H1 (cell line): ENCODE measurements at regions not wholly inside any gene's neighbourhood (a gene's known extent, or its start where the extent isn't known, plus 50 kb on each side); places are given as distances from the start of the nearest gene placed in this dataset.

ENCODE experiments used
- EP300 ChIP-seq, 2 experiments: IDR thresholded peaks; 1 replicate in 1 of 2; 2 replicates in 1 of 2; pipeline ENCODE4 v1.6.1; 2011 to 2012; ENCODE audit warnings: low read depth in 2 of 2, low read length in 2 of 2, mild to moderate bottlenecking in 2 of 2, borderline replicate concordance in 1 of 2, inconsistent platforms in 1 of 2, moderate library complexity in 1 of 2
- HDAC2 ChIP-seq, 2 experiments: fragments of 300-600 bp in 1 of 2; sonication (generic) in 1 of 2; IDR thresholded peaks; 2 replicates each; pipeline ENCODE4 v1.6.1; 2011 to 2012; ENCODE audit warnings: low read depth in 2 of 2, low read length in 2 of 2, mild to moderate bottlenecking in 2 of 2, moderate library complexity in 2 of 2, borderline replicate concordance in 1 of 2, inconsistent platforms in 1 of 2
- HDAC6 ChIP-seq: IDR thresholded peaks from one replicate; pipeline ENCODE4 v1.7.1; 2012; ENCODE audit warnings: low read depth, mild to moderate bottlenecking, inconsistent platforms, low read length, moderate library complexity
- JUN ChIP-seq: IDR thresholded peaks from 2 replicates; pipeline ENCODE4 v1.6.1; 2011; ENCODE audit warnings: low read depth, mild to moderate bottlenecking, improper control_type of control experiment, low read length
- KDM4A ChIP-seq: IDR thresholded peaks from one replicate; pipeline ENCODE4 v1.7.1; 2012; ENCODE audit warnings: low read depth, mild to moderate bottlenecking, moderate library complexity, low read length, inconsistent platforms; ENCODE audit not compliant: severe bottlenecking
- NRF1 ChIP-seq: IDR thresholded peaks from 2 replicates; pipeline ENCODE4 v1.6.1; 2011; ENCODE audit warnings: mild to moderate bottlenecking, low read depth, low read length, improper control_type of control experiment
- PHF8 ChIP-seq: fragments of 200-600 bp; sonication (generic); conservative IDR thresholded peaks from 2 replicates; pipeline ENCODE4 v1.7.1; 2012; ENCODE audit warnings: low read depth, mild to moderate bottlenecking, inconsistent platforms, low read length, moderate library complexity
- SIN3A ChIP-seq, 2 experiments: IDR thresholded peaks in 1 of 2; conservative IDR thresholded peaks in 1 of 2; 2 replicates each; pipeline ENCODE4 v1.6.1; 2011 to 2012; ENCODE audit warnings: low read length in 2 of 2, improper control_type of control experiment in 1 of 2, low read depth in 1 of 2, mild to moderate bottlenecking in 1 of 2
- SIRT6 ChIP-seq: IDR thresholded peaks from one replicate; pipeline ENCODE4 v1.7.1; 2012; ENCODE audit warnings: low read length, inconsistent platforms
- SUZ12 ChIP-seq: fragments of 200-600 bp; sonication (generic); IDR thresholded peaks from 2 replicates; pipeline ENCODE4 v1.6.1; 2012; ENCODE audit warnings: mild to moderate bottlenecking, inconsistent platforms, low read length, moderate library complexity, mixed read lengths
- YY1 ChIP-seq: IDR thresholded peaks from 2 replicates; pipeline ENCODE4 v1.6.1; 2011; ENCODE audit warnings: low read depth, mild to moderate bottlenecking, low read length
- TF ChIP-seq, protein P1 (sequence below): fragments of 300-600 bp; sonication (generic); IDR thresholded peaks from 2 replicates; pipeline ENCODE4 v1.7.1; 2012; ENCODE audit warnings: low read length, moderate library complexity, mild to moderate bottlenecking, inconsistent platforms; ENCODE audit not compliant: insufficient replicate concordance

DNA sequence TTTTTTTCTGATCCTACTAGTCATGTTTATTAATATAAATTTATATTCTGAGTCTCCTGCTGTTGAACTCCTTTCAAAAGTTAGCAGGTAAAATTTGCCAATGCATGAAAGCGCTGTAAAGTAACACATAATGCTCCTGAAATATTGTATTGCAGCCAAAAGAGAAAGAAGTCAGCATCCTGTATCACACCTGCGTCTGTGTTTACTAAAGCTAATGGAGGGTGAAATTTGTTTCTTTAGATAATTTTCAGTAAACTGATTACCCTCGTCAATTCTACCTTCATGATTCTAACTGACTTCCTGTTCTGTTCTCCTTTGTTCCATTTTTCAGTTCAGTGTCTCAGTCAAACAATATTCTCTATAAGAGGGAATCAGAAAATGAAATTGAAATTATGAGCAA, 415.4 kb downstream of the CDH9 start (continued):
- TF ChIP-seq, protein P1, sequence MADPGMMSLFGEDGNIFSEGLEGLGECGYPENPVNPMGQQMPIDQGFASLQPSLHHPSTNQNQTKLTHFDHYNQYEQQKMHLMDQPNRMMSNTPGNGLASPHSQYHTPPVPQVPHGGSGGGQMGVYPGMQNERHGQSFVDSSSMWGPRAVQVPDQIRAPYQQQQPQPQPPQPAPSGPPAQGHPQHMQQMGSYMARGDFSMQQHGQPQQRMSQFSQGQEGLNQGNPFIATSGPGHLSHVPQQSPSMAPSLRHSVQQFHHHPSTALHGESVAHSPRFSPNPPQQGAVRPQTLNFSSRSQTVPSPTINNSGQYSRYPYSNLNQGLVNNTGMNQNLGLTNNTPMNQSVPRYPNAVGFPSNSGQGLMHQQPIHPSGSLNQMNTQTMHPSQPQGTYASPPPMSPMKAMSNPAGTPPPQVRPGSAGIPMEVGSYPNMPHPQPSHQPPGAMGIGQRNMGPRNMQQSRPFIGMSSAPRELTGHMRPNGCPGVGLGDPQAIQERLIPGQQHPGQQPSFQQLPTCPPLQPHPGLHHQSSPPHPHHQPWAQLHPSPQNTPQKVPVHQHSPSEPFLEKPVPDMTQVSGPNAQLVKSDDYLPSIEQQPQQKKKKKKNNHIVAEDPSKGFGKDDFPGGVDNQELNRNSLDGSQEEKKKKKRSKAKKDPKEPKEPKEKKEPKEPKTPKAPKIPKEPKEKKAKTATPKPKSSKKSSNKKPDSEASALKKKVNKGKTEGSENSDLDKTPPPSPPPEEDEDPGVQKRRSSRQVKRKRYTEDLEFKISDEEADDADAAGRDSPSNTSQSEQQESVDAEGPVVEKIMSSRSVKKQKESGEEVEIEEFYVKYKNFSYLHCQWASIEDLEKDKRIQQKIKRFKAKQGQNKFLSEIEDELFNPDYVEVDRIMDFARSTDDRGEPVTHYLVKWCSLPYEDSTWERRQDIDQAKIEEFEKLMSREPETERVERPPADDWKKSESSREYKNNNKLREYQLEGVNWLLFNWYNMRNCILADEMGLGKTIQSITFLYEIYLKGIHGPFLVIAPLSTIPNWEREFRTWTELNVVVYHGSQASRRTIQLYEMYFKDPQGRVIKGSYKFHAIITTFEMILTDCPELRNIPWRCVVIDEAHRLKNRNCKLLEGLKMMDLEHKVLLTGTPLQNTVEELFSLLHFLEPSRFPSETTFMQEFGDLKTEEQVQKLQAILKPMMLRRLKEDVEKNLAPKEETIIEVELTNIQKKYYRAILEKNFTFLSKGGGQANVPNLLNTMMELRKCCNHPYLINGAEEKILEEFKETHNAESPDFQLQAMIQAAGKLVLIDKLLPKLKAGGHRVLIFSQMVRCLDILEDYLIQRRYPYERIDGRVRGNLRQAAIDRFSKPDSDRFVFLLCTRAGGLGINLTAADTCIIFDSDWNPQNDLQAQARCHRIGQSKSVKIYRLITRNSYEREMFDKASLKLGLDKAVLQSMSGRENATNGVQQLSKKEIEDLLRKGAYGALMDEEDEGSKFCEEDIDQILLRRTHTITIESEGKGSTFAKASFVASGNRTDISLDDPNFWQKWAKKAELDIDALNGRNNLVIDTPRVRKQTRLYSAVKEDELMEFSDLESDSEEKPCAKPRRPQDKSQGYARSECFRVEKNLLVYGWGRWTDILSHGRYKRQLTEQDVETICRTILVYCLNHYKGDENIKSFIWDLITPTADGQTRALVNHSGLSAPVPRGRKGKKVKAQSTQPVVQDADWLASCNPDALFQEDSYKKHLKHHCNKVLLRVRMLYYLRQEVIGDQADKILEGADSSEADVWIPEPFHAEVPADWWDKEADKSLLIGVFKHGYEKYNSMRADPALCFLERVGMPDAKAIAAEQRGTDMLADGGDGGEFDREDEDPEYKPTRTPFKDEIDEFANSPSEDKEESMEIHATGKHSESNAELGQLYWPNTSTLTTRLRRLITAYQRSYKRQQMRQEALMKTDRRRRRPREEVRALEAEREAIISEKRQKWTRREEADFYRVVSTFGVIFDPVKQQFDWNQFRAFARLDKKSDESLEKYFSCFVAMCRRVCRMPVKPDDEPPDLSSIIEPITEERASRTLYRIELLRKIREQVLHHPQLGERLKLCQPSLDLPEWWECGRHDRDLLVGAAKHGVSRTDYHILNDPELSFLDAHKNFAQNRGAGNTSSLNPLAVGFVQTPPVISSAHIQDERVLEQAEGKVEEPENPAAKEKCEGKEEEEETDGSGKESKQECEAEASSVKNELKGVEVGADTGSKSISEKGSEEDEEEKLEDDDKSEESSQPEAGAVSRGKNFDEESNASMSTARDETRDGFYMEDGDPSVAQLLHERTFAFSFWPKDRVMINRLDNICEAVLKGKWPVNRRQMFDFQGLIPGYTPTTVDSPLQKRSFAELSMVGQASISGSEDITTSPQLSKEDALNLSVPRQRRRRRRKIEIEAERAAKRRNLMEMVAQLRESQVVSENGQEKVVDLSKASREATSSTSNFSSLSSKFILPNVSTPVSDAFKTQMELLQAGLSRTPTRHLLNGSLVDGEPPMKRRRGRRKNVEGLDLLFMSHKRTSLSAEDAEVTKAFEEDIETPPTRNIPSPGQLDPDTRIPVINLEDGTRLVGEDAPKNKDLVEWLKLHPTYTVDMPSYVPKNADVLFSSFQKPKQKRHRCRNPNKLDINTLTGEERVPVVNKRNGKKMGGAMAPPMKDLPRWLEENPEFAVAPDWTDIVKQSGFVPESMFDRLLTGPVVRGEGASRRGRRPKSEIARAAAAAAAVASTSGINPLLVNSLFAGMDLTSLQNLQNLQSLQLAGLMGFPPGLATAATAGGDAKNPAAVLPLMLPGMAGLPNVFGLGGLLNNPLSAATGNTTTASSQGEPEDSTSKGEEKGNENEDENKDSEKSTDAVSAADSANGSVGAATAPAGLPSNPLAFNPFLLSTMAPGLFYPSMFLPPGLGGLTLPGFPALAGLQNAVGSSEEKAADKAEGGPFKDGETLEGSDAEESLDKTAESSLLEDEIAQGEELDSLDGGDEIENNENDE = no peak
- TF ChIP-seq YY1 (no peak), EP300 (IDR thresholded peaks at IDR 0.05; ENCODE audit: borderline replicate concordance in 1 of 2, low read depth in 2 of 2, low read length in 2 of 2) (no peak), NRF1 (no peak), HDAC6 (no peak), SIN3A (conservative IDR thresholded peaks at IDR 0.05 in 1 of 2, IDR thresholded peaks at IDR 0.05 in 1 of 2; ENCODE audit: low read depth in 1 of 2, low read length in 2 of 2) (no peak), JUN (no peak), PHF8 (no peak), SUZ12 (no peak), HDAC2 (IDR thresholded peaks at IDR 0.05; ENCODE audit: borderline replicate concordance in 1 of 2, low read depth in 2 of 2, low read length in 2 of 2) (no peak), SIRT6 (no peak), KDM4A (no peak)
